ENCODE measurements at regions not wholly inside any gene's neighbourhood (a gene's known extent, or its start where the extent isn't known, plus 50 kb on each side); places are given as distances from the start of the nearest gene placed in this dataset.

GRCh38 chr7:84786073-84786472, 400.8 kb downstream of the SEMA3D start:
- ATAC-seq = no peak

DNA sequence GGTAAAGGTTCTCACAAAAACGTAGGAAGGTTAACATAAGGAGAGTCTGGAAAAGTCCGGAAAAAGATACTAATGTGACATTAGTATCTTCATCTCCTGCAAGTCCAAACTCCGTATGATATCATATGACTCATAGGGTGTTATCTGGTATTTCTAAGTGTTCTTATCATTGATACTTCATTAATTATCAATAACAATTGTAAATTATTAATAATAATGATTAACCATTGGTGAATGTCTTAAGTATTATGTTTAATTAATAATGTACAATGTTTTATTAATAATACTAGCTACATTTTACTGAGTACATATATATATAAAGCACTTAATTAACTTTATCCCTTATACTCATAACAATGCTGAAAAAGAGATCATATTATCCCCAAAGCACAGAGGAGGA, 402.4 kb downstream of the SEMA3D start:
- no peak for TF ChIP-seq POLR2A (IDR thresholded peaks at IDR 0.05)
- TF ChIP-seq, protein P1, sequence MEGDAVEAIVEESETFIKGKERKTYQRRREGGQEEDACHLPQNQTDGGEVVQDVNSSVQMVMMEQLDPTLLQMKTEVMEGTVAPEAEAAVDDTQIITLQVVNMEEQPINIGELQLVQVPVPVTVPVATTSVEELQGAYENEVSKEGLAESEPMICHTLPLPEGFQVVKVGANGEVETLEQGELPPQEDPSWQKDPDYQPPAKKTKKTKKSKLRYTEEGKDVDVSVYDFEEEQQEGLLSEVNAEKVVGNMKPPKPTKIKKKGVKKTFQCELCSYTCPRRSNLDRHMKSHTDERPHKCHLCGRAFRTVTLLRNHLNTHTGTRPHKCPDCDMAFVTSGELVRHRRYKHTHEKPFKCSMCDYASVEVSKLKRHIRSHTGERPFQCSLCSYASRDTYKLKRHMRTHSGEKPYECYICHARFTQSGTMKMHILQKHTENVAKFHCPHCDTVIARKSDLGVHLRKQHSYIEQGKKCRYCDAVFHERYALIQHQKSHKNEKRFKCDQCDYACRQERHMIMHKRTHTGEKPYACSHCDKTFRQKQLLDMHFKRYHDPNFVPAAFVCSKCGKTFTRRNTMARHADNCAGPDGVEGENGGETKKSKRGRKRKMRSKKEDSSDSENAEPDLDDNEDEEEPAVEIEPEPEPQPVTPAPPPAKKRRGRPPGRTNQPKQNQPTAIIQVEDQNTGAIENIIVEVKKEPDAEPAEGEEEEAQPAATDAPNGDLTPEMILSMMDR (IDR thresholded peaks at IDR 0.05) = no peak
- Histone ChIP-seq H3K27me3 (no peaks in the 10 kb centered on the region), H3K27ac (no peak overlapping the region), H3K4me3 (no peak overlapping the region), H3K36me3 (no peaks in the 10 kb centered on the region), H3K4me1 (no peaks in the 10 kb centered on the region), H3K9me3 (no peaks in the 10 kb centered on the region)
- WGBS, 4 donors = 85 to 93% (median 87%) methylated on average over 3 of the region's 3 CpGs
- ATAC-seq (no peak), DNase-seq (no peak)
- intact Hi-C loops (cut with DNase I) = no loop called here

More at GRCh38 chr7:84786073-84786472, 400.8 kb downstream of the SEMA3D start:
- Histone ChIP-seq H3K9me3 (no peaks in the 10 kb centered on the region), H3K27me3 (no peaks in the 10 kb centered on the region), H3K4me3 (no peak overlapping the region), H3K4me1 (no peaks in the 10 kb centered on the region), H3K27ac (no peak overlapping the region), H3K36me3 (no peaks in the 10 kb centered on the region)
- intact Hi-C loops (cut with DNase I) = no loop called here
- TF ChIP-seq, protein P1 (IDR thresholded peaks at IDR 0.05) = no peak
- TF ChIP-seq POLR2A (IDR thresholded peaks at IDR 0.05) = no peak
- 64 to 79% (median 74%) methylated on average over 2 of the region's 2 CpGs for WGBS, 4 donors
- DNase-seq = no peak

DNA sequence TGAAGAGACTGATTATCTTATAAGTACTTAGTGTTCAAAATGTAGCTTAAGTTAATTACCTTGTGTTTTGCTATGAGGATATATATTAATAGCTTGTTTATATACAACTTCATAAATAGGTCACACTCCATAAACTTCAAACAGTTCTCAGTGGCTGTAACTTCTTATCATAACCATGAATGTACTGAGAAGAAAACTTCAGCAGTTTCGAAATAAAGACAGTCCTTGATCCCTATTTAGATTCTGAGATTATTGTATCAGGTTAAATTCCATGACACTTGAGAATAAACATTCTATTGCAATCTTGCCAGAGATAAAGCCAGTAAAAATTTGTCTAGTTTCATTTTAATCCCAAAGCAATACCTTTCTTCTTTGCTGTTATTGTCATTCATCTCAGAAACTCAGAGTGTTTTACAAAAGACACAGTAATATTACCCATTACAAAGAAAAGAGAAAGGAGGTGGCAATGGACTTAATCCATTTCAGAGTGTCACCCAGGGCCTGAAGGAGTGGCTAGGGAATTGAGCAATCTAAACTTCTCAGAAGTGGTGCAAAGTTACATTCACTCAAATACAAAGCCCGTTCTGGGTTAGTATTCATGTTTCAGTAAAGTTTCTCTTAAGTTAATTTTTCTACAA, 403.6 kb downstream of the SEMA3D start:
- ATAC-seq (no peak), DNase-seq (no peak)
- Histone ChIP-seq H3K36me3 (no peaks in the 10 kb centered on the region), H3K4me3 (no peak overlapping the region), H3K4me1 (no peaks in the 10 kb centered on the region), H3K27ac (no peak overlapping the region), H3K27me3 (no peaks in the 10 kb centered on the region), H3K9me3 (peaks cover 0 to under 1% (median 0%) of the 10 kb centered on the region in 12 donors)
- intact Hi-C loops (cut with DNase I) = no loop called here
- 59 to 69% (median 62%) methylated on average over 2 of the region's 2 CpGs for WGBS, 4 donors
- TF ChIP-seq, protein P1 (IDR thresholded peaks at IDR 0.05) = no peak
- TF ChIP-seq POLR2A (IDR thresholded peaks at IDR 0.05) = no peak

GRCh38 chr7:84781838-84782237, 405.0 kb downstream of the SEMA3D start:
- ATAC-seq (no peak), DNase-seq (no peak)
- H3K9me3 ChIP-seq = peaks cover 0 to 11% (median 0%) of the 10 kb centered on the region in 12 donors
- no peak overlapping the region for H3K4me3 ChIP-seq
- no peaks in the 10 kb centered on the region for H3K4me1 ChIP-seq
- intact Hi-C loops (cut with DNase I) = no loop called here
- no peaks in the 10 kb centered on the region for H3K27me3 ChIP-seq
- 96 to 97% (median 96%) methylated on average over 2 of the region's 2 CpGs for WGBS, 4 donors
- H3K36me3 ChIP-seq = no peaks in the 10 kb centered on the region
- H3K27ac ChIP-seq = no peak overlapping the region
- TF ChIP-seq, protein P1 (IDR thresholded peaks at IDR 0.05) = no peak
